Neutrophil (primary cell): ENCODE measurements at regions not wholly inside any gene's neighbourhood (a gene's known extent, or its start where the extent isn't known, plus 50 kb on each side); places are given as distances from the start of the nearest gene placed in this dataset.

Experiments
- H3K27ac ChIP-seq: fragments of 200-600 bp; sonication (generic); 2 replicates; pipeline ENCODE4 v1.5.1; 2016; ENCODE audit warnings: mild to moderate bottlenecking, moderate library complexity
- H3K27me3 ChIP-seq: fragments of 200-600 bp; sonication (generic); 2 replicates; pipeline ENCODE4 v1.6.0; 2016; ENCODE audit warnings: mild to moderate bottlenecking
- H3K36me3 ChIP-seq: fragments of 200-600 bp; sonication (generic); 2 replicates; pipeline ENCODE4 v1.5.1; 2017
- H3K4me1 ChIP-seq, 2 experiments: fragments of 200-600 bp in 1 of 2; sonication (generic) in 1 of 2; 1 replicate in 1 of 2; 2 replicates in 1 of 2; pipeline versions ENCODE4 v1.5.1 to v1.6.1; 2013 to 2016; ENCODE audit warnings: low read depth in 1 of 2, low read length in 1 of 2, mild to moderate bottlenecking in 1 of 2, moderate library complexity in 1 of 2; ENCODE audit not compliant: control insufficient read depth in 1 of 2, insufficient read depth in 1 of 2
- H3K4me3 ChIP-seq, 2 experiments: fragments of 200-600 bp in 1 of 2; sonication (generic) in 1 of 2; 1 replicate in 1 of 2; 2 replicates in 1 of 2; pipeline ENCODE4 v1.5.1; 2013 to 2016; ENCODE audit warnings: low read depth in 1 of 2, low read length in 1 of 2, mild to moderate bottlenecking in 1 of 2, moderate library complexity in 1 of 2
- H3K9me3 ChIP-seq: fragments of 200-600 bp; sonication (generic); 2 replicates; pipeline ENCODE4 v1.5.1; 2016
- TF ChIP-seq, protein P1 (sequence below): fragments of 200-600 bp; sonication (generic); IDR thresholded peaks from 2 replicates; pipeline ENCODE4 v1.5.1; 2016; ENCODE audit warnings: antibody characterized with exemption

DNA sequence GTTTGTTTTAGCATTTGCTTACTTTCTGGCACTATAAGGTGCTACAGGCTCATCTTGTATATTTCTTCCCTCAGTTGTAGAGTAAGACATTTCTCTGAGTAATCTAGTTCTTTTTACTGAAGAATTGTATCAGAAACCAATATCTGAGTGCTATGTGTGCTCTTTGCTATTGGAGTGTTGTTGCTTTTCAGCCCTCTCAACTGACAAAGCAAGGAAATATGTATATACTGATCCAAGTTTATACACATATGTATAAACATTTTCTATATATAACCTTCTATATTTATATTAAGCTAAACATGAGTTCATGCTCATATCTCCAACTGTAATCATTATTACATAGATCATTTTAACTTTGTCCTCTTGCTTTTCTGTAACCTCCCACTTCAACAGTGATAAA lies 405.7 kb downstream of the RFPL4B start:
- no peaks in the 10 kb centered on the region for H3K27me3 ChIP-seq
- H3K27ac ChIP-seq, result peak overlapping the region; percentile 74
- peaks cover 47 to 51% of the 10 kb centered on the region in 2 experiments for H3K4me1 ChIP-seq

DNA sequence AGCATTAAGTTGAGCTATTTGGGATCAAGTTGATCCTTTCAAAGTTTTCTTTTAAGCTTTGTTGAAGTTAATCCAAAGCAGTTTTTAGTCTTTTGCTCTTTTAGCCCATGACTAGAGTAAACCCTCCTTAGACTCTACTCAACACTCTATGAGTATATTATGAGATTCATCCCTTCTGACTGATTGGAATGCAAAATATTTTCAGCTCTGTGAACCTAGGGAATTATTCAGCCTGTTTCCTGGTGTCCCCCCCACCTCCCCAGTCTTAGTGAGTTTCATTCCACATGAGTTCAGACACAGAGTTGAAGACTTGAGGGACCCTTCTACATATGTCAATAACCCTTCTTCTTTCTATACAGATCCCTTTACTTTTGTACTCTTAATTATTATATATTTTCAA lies 413.7 kb downstream of the RFPL4B start:
- TF ChIP-seq, protein P1, sequence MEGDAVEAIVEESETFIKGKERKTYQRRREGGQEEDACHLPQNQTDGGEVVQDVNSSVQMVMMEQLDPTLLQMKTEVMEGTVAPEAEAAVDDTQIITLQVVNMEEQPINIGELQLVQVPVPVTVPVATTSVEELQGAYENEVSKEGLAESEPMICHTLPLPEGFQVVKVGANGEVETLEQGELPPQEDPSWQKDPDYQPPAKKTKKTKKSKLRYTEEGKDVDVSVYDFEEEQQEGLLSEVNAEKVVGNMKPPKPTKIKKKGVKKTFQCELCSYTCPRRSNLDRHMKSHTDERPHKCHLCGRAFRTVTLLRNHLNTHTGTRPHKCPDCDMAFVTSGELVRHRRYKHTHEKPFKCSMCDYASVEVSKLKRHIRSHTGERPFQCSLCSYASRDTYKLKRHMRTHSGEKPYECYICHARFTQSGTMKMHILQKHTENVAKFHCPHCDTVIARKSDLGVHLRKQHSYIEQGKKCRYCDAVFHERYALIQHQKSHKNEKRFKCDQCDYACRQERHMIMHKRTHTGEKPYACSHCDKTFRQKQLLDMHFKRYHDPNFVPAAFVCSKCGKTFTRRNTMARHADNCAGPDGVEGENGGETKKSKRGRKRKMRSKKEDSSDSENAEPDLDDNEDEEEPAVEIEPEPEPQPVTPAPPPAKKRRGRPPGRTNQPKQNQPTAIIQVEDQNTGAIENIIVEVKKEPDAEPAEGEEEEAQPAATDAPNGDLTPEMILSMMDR, result no peak

More for the DNA sequence above, 405.7 kb downstream of the RFPL4B start:
- Histone ChIP-seq H3K4me3 (no peak overlapping the region), H3K36me3 (no peaks in the 10 kb centered on the region), H3K9me3 (no peaks in the 10 kb centered on the region)
- TF ChIP-seq, protein P1, result no peak

DNA sequence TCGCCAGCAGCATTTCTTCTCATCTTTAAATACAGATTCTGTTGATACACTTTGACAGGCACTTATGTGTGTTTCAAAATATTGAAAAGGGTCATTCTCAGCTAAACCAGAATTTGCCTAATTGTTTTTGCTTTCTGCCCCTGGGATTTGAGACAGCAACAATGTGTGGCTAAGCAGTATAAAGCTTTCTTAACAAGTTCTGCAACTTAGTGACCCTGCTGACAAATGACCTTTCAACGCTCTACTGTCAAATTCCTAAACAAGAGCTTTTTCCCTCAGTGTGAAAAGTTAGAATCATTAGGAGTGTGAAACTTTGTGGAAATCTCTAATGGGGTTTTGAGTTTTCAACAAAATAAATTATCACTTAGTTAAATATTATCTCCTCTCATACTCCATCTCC lies 414.6 kb downstream of the RFPL4B start:
- TF ChIP-seq, protein P1, result no peak
- no peak overlapping the region for H3K4me3 ChIP-seq
- H3K4me1 ChIP-seq, result no peaks in the 10 kb centered on the region
- no peaks in the 10 kb centered on the region for H3K36me3 ChIP-seq
- no peak overlapping the region for H3K27ac ChIP-seq
- H3K9me3 ChIP-seq, result no peaks in the 10 kb centered on the region
- no peaks in the 10 kb centered on the region for H3K27me3 ChIP-seq

More for the DNA sequence above, 413.7 kb downstream of the RFPL4B start:
- H3K4me3 ChIP-seq, result no peak overlapping the region
- no peaks in the 10 kb centered on the region for H3K36me3 ChIP-seq
- no peaks in the 10 kb centered on the region for H3K9me3 ChIP-seq
- no peaks in the 10 kb centered on the region for H3K4me1 ChIP-seq
- no peak overlapping the region for H3K27ac ChIP-seq
- no peaks in the 10 kb centered on the region for H3K27me3 ChIP-seq

DNA sequence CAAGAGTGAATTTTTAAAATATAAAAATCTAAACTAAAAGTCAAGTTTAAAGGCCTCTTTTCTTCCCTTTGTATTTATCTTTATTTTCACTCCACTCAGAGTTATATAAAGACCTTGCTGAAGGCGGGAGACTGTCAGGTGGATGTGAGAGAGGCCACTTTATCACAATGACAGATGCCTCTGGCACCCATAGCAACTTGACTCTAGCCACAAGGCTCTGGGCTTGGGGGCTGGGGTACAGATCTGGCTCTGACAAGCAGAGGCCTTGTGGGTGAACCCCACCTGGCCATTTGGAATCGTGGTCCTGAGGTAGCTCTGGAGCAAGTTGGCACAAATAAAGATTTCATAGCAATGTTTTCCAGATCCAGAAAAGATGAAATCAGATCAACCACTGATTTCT lies 417.2 kb downstream of the RFPL4B start:
- TF ChIP-seq, protein P1, result no peak
- H3K36me3 ChIP-seq, result no peaks in the 10 kb centered on the region
- no peak overlapping the region for H3K4me3 ChIP-seq
- no peaks in the 10 kb centered on the region for H3K27me3 ChIP-seq
- H3K9me3 ChIP-seq, result no peaks in the 10 kb centered on the region
- H3K27ac ChIP-seq, result no peak overlapping the region
- H3K4me1 ChIP-seq, result no peaks in the 10 kb centered on the region

DNA sequence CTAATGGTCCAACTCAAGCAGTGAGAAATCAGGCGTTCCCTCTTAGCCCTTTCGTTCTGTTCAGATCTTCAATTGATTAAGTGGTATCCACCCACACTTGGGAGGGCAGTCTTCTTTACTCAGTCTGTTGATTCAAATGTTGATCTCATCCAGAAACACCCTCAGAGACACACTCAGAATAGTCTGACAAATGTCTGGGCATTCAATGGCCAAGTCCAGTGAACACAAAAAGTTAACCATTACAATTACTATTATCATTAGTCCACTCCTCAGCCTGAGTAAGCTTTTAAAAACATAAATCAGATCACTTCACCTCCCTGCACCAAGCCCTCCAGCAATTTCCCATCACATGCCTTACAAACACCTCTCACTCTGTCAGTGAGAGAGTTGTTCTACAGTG lies 423.2 kb downstream of the RFPL4B start:
- H3K4me1 ChIP-seq, result no peaks in the 10 kb centered on the region
- H3K27ac ChIP-seq, result no peak overlapping the region
- H3K27me3 ChIP-seq, result no peaks in the 10 kb centered on the region
- H3K4me3 ChIP-seq, result no peak overlapping the region
- no peaks in the 10 kb centered on the region for H3K36me3 ChIP-seq
- TF ChIP-seq, protein P1, result no peak
- no peaks in the 10 kb centered on the region for H3K9me3 ChIP-seq

DNA sequence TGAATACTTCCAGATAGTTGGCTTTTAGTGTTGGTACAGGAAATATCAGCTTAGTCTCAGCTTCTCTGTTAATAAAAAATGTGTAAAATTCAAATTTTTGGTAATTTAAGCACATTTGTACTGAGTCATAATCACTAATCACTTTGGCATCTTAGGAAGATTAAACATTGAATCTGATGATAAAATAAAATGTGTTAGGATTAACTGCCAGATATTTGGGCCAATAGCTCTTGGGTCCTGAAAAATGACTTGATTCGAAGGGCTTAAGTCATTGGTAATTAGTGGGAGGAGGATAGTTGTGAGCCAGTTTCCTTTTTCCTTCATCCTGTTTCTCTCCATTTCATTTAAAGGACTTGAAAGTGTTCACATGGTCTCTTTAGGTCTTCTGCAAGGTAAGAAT lies 426.1 kb downstream of the RFPL4B start:
- Histone ChIP-seq H3K9me3 (no peaks in the 10 kb centered on the region), H3K27ac (no peak overlapping the region), H3K4me3 (no peak overlapping the region), H3K36me3 (no peaks in the 10 kb centered on the region), H3K4me1 (no peaks in the 10 kb centered on the region), H3K27me3 (no peaks in the 10 kb centered on the region)
- TF ChIP-seq, protein P1, result no peak
